K562 (cell line): ENCODE measurements at regions not wholly inside any gene's neighbourhood (a gene's known extent, or its start where the extent isn't known, plus 50 kb on each side); places are given as distances from the start of the nearest gene placed in this dataset.
"Not testable (repeated sequence)": the region's sequence is repeated elsewhere in the genome, so short reads cannot be mapped to it uniquely, and the experiment has no call there.

Experiments used
- ATAC-seq: fragments of 200-7000 bp; cut with Tn5 transposase; 3 replicates; pipeline ENCODE4 v1.9.1; 2020; ENCODE audit warnings: moderate library complexity
- BruUV-seq: library from RNA; stranded (reverse); fragments of 400-500 nt; replicated peaks from 2 replicates; lab custom pipeline; 2021; lab: Mats Ljungman, UMichigan
- CTCF ChIA-PET: fragments of 300-600 bp; formaldehyde crosslinking; extraction: SDS; loops from one replicate; lab custom pipeline; 2021; ENCODE audit warnings: low intra/inter-chr PET ratio; lab: Yijun Ruan, JAX
- POLR2A ChIA-PET: fragments of 300-600, 350-650 bp; sonication (Branson Sonifier 250); formaldehyde crosslinking; extraction: SDS; loops from one replicate; lab custom pipeline; 2021; ENCODE audit warnings: antibody characterized with exemption, inconsistent platforms; lab: Yijun Ruan, JAX
- DNase-seq, 4 experiments: peaks; one replicate each; pipeline versions ENCODE4 v3.0.0 to v3.0.0-alpha.2; 2011 to 2018; ENCODE audit warnings: low spot score in 3 of 4, mixed read lengths in 3 of 4; ENCODE audit errors: extremely low read depth in 1 of 4
- FAIRE-seq: peaks from 2 replicates; lab custom pipeline; 2011; peaks lifted over from hg19 to GRCh38; lab: Jason Lieb, UNC
- H2AFZ ChIP-seq: 2 replicates; pipeline ENCODE4 v1.6.0; 2011; ENCODE audit warnings: low read depth, low read length, control low read depth, inconsistent platforms
- H3K27ac ChIP-seq: fragments of 200-600 bp; 3 replicates; pipeline ENCODE4 v1.8.0; 2011; ENCODE audit warnings: low read depth, mild to moderate bottlenecking, control low read depth, inconsistent platforms, low read length, moderate library complexity, mixed read lengths; ENCODE audit errors: extremely low read depth
- H3K27me3 ChIP-seq, 2 experiments: fragments of 300-600 bp in 1 of 2; 2 replicates in 1 of 2; 3 replicates in 1 of 2; pipeline versions ENCODE4 v1.6.0 to v1.8.0; 2011; ENCODE audit warnings: inconsistent platforms in 2 of 2, low read length in 2 of 2, mild to moderate bottlenecking in 1 of 2, mixed read lengths in 1 of 2, moderate library complexity in 1 of 2; ENCODE audit not compliant: control insufficient read depth in 2 of 2, insufficient read depth in 2 of 2
- H3K36me3 ChIP-seq: fragments of 300-600 bp; 3 replicates; pipeline ENCODE4 v1.8.0; 2011; ENCODE audit warnings: mild to moderate bottlenecking, low read length, inconsistent platforms; ENCODE audit not compliant: control insufficient read depth, insufficient read depth
- H3K4me1 ChIP-seq, 2 experiments: fragments of 200-600 bp in 1 of 2; replicated peaks in 1 of 2; 2 replicates in 1 of 2; 3 replicates in 1 of 2; pipeline versions ENCODE4 v1.5.1 to v1.8.0; 2011; ENCODE audit warnings: inconsistent platforms in 2 of 2, low read length in 2 of 2, mild to moderate bottlenecking in 1 of 2, mixed read lengths in 1 of 2, moderate library complexity in 1 of 2; ENCODE audit not compliant: control insufficient read depth in 2 of 2, insufficient read depth in 2 of 2
- H3K4me2 ChIP-seq: 2 replicates; pipeline ENCODE4 v1.6.1; 2011; ENCODE audit warnings: low read length, control low read depth, inconsistent platforms, mixed read lengths; ENCODE audit not compliant: insufficient read depth
- H3K4me3 ChIP-seq: fragments of 200-600 bp; sonication (generic), shearing (Covaris generic); 2 replicates; pipeline ENCODE4 v1.5.1; 2016; ENCODE audit warnings: control low read depth, inconsistent platforms
- H3K79me2 ChIP-seq: fragments of 200-600 bp; 3 replicates; pipeline ENCODE4 v1.8.0; 2011; ENCODE audit warnings: low read length, inconsistent platforms; ENCODE audit not compliant: control insufficient read depth, insufficient read depth
- H3K9ac ChIP-seq, 2 experiments: 2 replicates each; pipeline versions ENCODE4 v1.6.0 to v1.6.1; 2011; ENCODE audit warnings: low read depth in 2 of 2, low read length in 2 of 2, control low read depth in 1 of 2, inconsistent platforms in 1 of 2, mild to moderate bottlenecking in 1 of 2, mixed read lengths in 1 of 2; ENCODE audit not compliant: insufficient read depth in 1 of 2
- H3K9me1 ChIP-seq: one replicate; pipeline ENCODE4 v1.6.0; 2011; ENCODE audit warnings: inconsistent platforms, mild to moderate bottlenecking, low read length, moderate library complexity; ENCODE audit not compliant: control insufficient read depth, insufficient read depth
- H3K9me3 ChIP-seq: replicated peaks from 2 replicates; pipeline ENCODE4 v1.5.1; 2011; ENCODE audit warnings: low read depth, low read length, inconsistent platforms; ENCODE audit not compliant: control insufficient read depth, insufficient read depth
- H4K20me1 ChIP-seq: replicated peaks from 2 replicates; pipeline ENCODE4 v1.6.1; 2011; ENCODE audit warnings: low read length, inconsistent platforms, mixed read lengths; ENCODE audit not compliant: control insufficient read depth, insufficient read depth
- CBFA2T3 ChIP-seq: fragments of 450-650 bp; IDR thresholded peaks from 2 replicates; pipeline ENCODE4 v1.6.1; 2017
- CCNT2 ChIP-seq: IDR thresholded peaks from 2 replicates; pipeline ENCODE4 v1.6.1; 2011; ENCODE audit warnings: borderline replicate concordance, low read depth, mild to moderate bottlenecking, moderate library complexity, mixed read lengths, low read length; ENCODE audit not compliant: insufficient read length; ENCODE audit errors: extremely low read depth
- COPS2 ChIP-seq: fragments of 450-650 bp; conservative IDR thresholded peaks from 2 replicates; pipeline ENCODE4 v1.6.1; 2016; ENCODE audit warnings: mild to moderate bottlenecking, moderate library complexity
- KDM2B ChIP-seq: fragments of 250-450 bp; sonication (Bioruptor Pico); IDR thresholded peaks from 2 replicates; pipeline ENCODE4 v1.8.0; 2021; ENCODE audit warnings: mild to moderate bottlenecking, moderate library complexity
- TCF3 ChIP-seq: sonication (generic); formaldehyde crosslinking; IDR thresholded peaks from 2 replicates; pipeline ENCODE4 v1.4.0; 2020; ENCODE audit warnings: mild to moderate bottlenecking, missing genetic modification reagents
- ZNF561 ChIP-seq: fragments of 450-650 bp; formaldehyde crosslinking; conservative IDR thresholded peaks from 2 replicates; pipeline ENCODE4 v1.4.0; 2020; ENCODE audit warnings: mild to moderate bottlenecking, moderate library complexity
- WGBS: fragments of 100-300 bp; shearing (Covaris generic); methylation state at CpG from one replicate; pipeline ENCODE4 v1.1.6; 2016; ENCODE audit warnings: low coverage, mixed read lengths; ENCODE audit not compliant: insufficient coverage; ENCODE audit errors: missing lambda C conversion rate; 5-methylcytosine and 5-hydroxymethylcytosine counted together
- in situ Hi-C: fragments of 300-500 bp; cut with MboI; formaldehyde crosslinking; loops from 4 replicates; pipeline ENCODE4 v1.15.0; 2018; ENCODE audit warnings: inconsistent platforms, mixed read lengths
- intact Hi-C: fragments of 100-400 bp; cut with micrococcal nuclease; formaldehyde crosslinking; loops from 2 replicates; pipeline ENCODE4 v1.14.2; 2022
- TF ChIP-seq, protein P1 (sequence below): sonication (generic); IDR thresholded peaks from 2 replicates; pipeline ENCODE4 v1.6.1; 2016
- TF ChIP-seq, protein P2 (sequence below): sonication (generic); formaldehyde crosslinking; IDR thresholded peaks from 2 replicates; pipeline ENCODE4 v1.8.1; 2023; ENCODE audit warnings: missing genetic modification reagents, mild to moderate bottlenecking, borderline replicate concordance

- 64% methylated on average over 4 of the region's 4 CpGs for WGBS
- TF ChIP-seq CBFA2T3 = peak; percentile 39; the same call in 1 of the 2 replicates
- TF ChIP-seq TCF3 (CRISPR knock-in tag) = peak; percentile 50
- TF ChIP-seq, protein P1, sequence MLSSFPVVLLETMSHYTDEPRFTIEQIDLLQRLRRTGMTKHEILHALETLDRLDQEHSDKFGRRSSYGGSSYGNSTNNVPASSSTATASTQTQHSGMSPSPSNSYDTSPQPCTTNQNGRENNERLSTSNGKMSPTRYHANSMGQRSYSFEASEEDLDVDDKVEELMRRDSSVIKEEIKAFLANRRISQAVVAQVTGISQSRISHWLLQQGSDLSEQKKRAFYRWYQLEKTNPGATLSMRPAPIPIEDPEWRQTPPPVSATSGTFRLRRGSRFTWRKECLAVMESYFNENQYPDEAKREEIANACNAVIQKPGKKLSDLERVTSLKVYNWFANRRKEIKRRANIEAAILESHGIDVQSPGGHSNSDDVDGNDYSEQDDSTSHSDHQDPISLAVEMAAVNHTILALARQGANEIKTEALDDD = peak; percentile 70
These were observed 55.3 kb upstream of the WIPF3 start for GRCh38 chr7:29751012-29751411.

GRCh38 chr7:29754874-29755490 lies 51.3 kb upstream of the WIPF3 start:
- H3K4me3 ChIP-seq = no peak overlapping the region
- BruUV-seq = no TSS peak
- WGBS = 31% methylated on average over 6 of the region's 6 CpGs
- DNase-seq (no peak), FAIRE-seq (no peak), ATAC-seq (no peak)
- no peak overlapping the region for H3K4me2 ChIP-seq
- H3K9me3 ChIP-seq = no peaks in the 10 kb centered on the region; the same call in 1 of the 2 replicates
- H3K9me1 ChIP-seq = no peaks in the 10 kb centered on the region
- in situ Hi-C loops = loop anchor here (10.0 kb wide), 1 partner anchor 300 kb away; no protein-coding TSS in a partner anchor
- no peak overlapping the region for H2AFZ ChIP-seq
- H3K9ac ChIP-seq = no peak overlapping the region
- POLR2A ChIA-PET = interaction anchor here (0.5 kb wide), 1 partner anchor 748 kb away, joined by 6 read pairs; no protein-coding TSS in a partner anchor
- H3K27me3 ChIP-seq = no peaks in the 10 kb centered on the region; a peak in 1 of 5 replicates
- H3K27ac ChIP-seq = no peak overlapping the region
- intact Hi-C loops = no loop called here
- H3K79me2 ChIP-seq = no peaks in the 10 kb centered on the region
- H3K4me1 ChIP-seq = peaks cover 0 to 7% of the 10 kb centered on the region in 2 experiments; a peak in 2 of 5 replicates
- no peaks in the 10 kb centered on the region for H4K20me1 ChIP-seq
- CTCF ChIA-PET = no interaction called here
- no peaks in the 10 kb centered on the region for H3K36me3 ChIP-seq
- TF ChIP-seq ZNF561 (CRISPR knock-in tag) = no peak
- TF ChIP-seq COPS2 = no peak
- TF ChIP-seq CCNT2 = no peak
- TF ChIP-seq KDM2B (CRISPR knock-in tag) = no peak
- TF ChIP-seq, protein P2, sequence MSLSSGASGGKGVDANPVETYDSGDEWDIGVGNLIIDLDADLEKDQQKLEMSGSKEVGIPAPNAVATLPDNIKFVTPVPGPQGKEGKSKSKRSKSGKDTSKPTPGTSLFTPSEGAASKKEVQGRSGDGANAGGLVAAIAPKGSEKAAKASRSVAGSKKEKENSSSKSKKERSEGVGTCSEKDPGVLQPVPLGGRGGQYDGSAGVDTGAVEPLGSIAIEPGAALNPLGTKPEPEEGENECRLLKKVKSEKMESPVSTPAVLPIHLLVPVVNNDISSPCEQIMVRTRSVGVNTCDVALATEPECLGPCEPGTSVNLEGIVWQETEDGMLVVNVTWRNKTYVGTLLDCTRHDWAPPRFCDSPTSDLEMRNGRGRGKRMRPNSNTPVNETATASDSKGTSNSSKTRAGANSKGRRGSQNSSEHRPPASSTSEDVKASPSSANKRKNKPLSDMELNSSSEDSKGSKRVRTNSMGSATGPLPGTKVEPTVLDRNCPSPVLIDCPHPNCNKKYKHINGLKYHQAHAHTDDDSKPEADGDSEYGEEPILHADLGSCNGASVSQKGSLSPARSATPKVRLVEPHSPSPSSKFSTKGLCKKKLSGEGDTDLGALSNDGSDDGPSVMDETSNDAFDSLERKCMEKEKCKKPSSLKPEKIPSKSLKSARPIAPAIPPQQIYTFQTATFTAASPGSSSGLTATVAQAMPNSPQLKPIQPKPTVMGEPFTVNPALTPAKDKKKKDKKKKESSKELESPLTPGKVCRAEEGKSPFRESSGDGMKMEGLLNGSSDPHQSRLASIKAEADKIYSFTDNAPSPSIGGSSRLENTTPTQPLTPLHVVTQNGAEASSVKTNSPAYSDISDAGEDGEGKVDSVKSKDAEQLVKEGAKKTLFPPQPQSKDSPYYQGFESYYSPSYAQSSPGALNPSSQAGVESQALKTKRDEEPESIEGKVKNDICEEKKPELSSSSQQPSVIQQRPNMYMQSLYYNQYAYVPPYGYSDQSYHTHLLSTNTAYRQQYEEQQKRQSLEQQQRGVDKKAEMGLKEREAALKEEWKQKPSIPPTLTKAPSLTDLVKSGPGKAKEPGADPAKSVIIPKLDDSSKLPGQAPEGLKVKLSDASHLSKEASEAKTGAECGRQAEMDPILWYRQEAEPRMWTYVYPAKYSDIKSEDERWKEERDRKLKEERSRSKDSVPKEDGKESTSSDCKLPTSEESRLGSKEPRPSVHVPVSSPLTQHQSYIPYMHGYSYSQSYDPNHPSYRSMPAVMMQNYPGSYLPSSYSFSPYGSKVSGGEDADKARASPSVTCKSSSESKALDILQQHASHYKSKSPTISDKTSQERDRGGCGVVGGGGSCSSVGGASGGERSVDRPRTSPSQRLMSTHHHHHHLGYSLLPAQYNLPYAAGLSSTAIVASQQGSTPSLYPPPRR (CRISPR knock-in tag) = no peak

More at GRCh38 chr7:29751012-29751411, 55.3 kb upstream of the WIPF3 start:
- ATAC-seq, H2AFZ ChIP-seq, H3K27me3 ChIP-seq, H3K9me3 ChIP-seq, H4K20me1 ChIP-seq, H3K79me2 ChIP-seq, H3K36me3 ChIP-seq, H3K9me1 ChIP-seq, BruUV-seq, H3K4me3 ChIP-seq, H3K9ac ChIP-seq, H3K27ac ChIP-seq, intact Hi-C loops, H3K4me2 ChIP-seq, FAIRE-seq, CTCF ChIA-PET: not testable (repeated sequence)
- peak in 1 of 4 experiments; percentile 16 for DNase-seq
- H3K4me1 ChIP-seq = peaks cover 6 to 15% of the 10 kb centered on the region in 2 experiments; a peak in 2 of 5 replicates
- POLR2A ChIA-PET = interaction anchor here (1.2 kb wide), 1 partner anchor 62 kb away, joined by 3 read pairs; no protein-coding TSS in a partner anchor
- in situ Hi-C loops = loop anchor here (10.0 kb wide), 1 partner anchor 304 kb away; no protein-coding TSS in a partner anchor
